C4-2B (cell line): ENCODE measurements at regions not wholly inside any gene's neighbourhood (a gene's known extent, or its start where the extent isn't known, plus 50 kb on each side); places are given as distances from the start of the nearest gene placed in this dataset.

ENCODE experiments used
- CTCF ChIP-seq: fragments of 450-650 bp; conservative IDR thresholded peaks from 2 replicates; pipeline ENCODE4 v1.5.1; 2017; ENCODE audit warnings: mild to moderate bottlenecking
- ZFX ChIP-seq: fragments of 450-650 bp; IDR thresholded peaks from 2 replicates; pipeline ENCODE4 v1.6.1; 2017

GRCh38 chr2:100628506-100628905 lies 65.7 kb downstream of the PDCL3 start:
- TF ChIP-seq CTCF (no peak), ZFX (no peak)
